Thyroid gland (tissue), 4 donors: ENCODE measurements at regions not wholly inside any gene's neighbourhood (a gene's known extent, or its start where the extent isn't known, plus 50 kb on each side); places are given as distances from the start of the nearest gene placed in this dataset.

Experiments
- DNase-seq, 2 donors: peaks; one replicate each; pipeline ENCODE4 v3.0.0-alpha.2; 2019
- H3K27ac ChIP-seq, 3 donors: fragments of 200-600 bp; sonication (generic); 1 replicate in 2 of 3; 2 replicates in 1 of 3; pipeline ENCODE4 v1.5.1; 2016 to 2019; ENCODE audit warnings: mild to moderate bottlenecking in 1 of 3, moderate library complexity in 1 of 3
- H3K27me3 ChIP-seq: fragments of 200-600 bp; sonication (generic); one replicate; pipeline ENCODE4 v1.5.1; 2019
- H3K36me3 ChIP-seq, 2 donors: fragments of 200-600 bp; sonication (generic); one replicate each; pipeline ENCODE4 v1.5.1; 2016 to 2019
- H3K4me1 ChIP-seq, 2 donors: fragments of 200-600 bp; sonication (generic); one replicate each; pipeline ENCODE4 v1.5.1; 2017 to 2019
- H3K4me3 ChIP-seq, 3 donors: fragments of 200-600 bp; sonication (generic); replicated peaks in 1 of 3; 1 replicate in 2 of 3; 2 replicates in 1 of 3; pipeline ENCODE4 v1.5.1; 2016; ENCODE audit warnings: mild to moderate bottlenecking in 1 of 3
- H3K9me3 ChIP-seq: fragments of 200-600 bp; sonication (generic); one replicate; pipeline ENCODE4 v1.5.1; 2017
- POLR2A ChIP-seq, 2 donors: fragments of 450-650 bp; IDR thresholded peaks; one replicate each; pipeline ENCODE4 v1.6.1; 2017; ENCODE audit warnings: antibody characterized with exemption in 2 of 2, mild to moderate bottlenecking in 2 of 2, moderate library complexity in 1 of 2
- WGBS, 2 donors: methylation state at CpG; one replicate each; pipeline ENCODE4 v1.1.5; 2017; 5-methylcytosine and 5-hydroxymethylcytosine counted together
- intact Hi-C: fragments of 100-400 bp; cut with DNase I; formaldehyde crosslinking; loops from one replicate; pipeline ENCODE4 v1.15.1; 2023
- TF ChIP-seq, protein P1 (sequence below), 6 experiments: fragments of 200-600 bp in 3 of 6; fragments of 450-650 bp in 3 of 6; sonication (generic) in 3 of 6; IDR thresholded peaks; one replicate each; pipeline ENCODE4 v1.5.1; 2016 to 2019; ENCODE audit warnings: antibody characterized with exemption in 6 of 6, mild to moderate bottlenecking in 2 of 6, inconsistent platforms in 1 of 6, moderate library complexity in 1 of 6

DNA sequence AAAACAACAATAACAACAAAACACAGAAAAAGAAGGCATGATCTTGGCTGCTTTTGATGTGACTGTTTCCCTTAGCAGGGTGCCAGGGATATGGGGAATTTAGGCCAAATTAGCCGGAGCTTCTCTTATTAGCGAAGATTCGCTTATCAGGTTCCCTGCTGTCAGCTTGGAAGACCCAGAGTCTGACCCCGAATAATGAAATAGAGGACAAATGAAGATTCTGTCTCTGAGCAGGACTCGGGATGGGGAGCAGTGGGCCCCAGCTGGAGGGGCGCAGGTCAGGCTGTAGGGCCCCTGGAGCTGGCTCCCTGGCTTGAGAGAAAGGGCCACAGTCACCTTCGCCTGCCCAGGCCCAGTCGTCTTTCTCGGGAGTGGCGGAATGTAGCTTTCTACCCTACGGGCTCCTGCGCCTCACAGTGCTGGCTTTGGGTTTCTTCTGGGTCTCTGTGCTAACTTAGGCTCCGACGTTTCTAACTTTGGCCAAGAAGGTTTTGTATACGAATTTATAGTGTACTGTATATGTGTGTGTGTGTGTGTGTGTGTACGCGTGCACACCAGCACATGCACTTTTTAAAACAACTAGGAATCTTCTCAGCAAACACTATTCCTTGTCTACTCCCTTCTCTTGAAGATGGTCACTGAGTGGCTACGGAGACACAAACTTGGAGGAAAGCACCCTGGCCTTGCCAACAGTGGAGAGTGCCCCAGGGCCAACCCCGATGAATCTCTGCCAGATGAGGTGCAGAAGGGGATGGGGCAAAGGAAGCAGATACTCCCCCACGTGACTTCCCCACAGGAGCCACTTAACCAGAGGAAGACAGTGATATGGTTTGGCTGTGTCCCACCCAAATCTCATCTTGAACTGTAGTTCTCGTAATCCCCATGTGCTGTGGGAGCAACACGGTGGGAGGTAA is 195.6 kb upstream of the COPS8 start:
- intact Hi-C loops, result no loop called here
- Histone ChIP-seq H3K4me3 (no peak overlapping the region), H3K4me1 (peaks cover 5 to 20% of the 10 kb centered on the region in 2 donors), H3K27ac (no peak overlapping the region), H3K36me3 (no peaks in the 10 kb centered on the region), H3K9me3 (no peaks in the 10 kb centered on the region), H3K27me3 (no peaks in the 10 kb centered on the region)
- 93 to 95% methylated on average over 21 to 22 of the region's 22 CpGs for whole genome bisulfite sequencing, 2 donors
- no peak for DNase-seq
- no peak for TF ChIP-seq POLR2A (IDR thresholded peaks at IDR 0.05)
- TF ChIP-seq, protein P1, sequence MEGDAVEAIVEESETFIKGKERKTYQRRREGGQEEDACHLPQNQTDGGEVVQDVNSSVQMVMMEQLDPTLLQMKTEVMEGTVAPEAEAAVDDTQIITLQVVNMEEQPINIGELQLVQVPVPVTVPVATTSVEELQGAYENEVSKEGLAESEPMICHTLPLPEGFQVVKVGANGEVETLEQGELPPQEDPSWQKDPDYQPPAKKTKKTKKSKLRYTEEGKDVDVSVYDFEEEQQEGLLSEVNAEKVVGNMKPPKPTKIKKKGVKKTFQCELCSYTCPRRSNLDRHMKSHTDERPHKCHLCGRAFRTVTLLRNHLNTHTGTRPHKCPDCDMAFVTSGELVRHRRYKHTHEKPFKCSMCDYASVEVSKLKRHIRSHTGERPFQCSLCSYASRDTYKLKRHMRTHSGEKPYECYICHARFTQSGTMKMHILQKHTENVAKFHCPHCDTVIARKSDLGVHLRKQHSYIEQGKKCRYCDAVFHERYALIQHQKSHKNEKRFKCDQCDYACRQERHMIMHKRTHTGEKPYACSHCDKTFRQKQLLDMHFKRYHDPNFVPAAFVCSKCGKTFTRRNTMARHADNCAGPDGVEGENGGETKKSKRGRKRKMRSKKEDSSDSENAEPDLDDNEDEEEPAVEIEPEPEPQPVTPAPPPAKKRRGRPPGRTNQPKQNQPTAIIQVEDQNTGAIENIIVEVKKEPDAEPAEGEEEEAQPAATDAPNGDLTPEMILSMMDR (IDR thresholded peaks at IDR 0.05), result no peak

DNA sequence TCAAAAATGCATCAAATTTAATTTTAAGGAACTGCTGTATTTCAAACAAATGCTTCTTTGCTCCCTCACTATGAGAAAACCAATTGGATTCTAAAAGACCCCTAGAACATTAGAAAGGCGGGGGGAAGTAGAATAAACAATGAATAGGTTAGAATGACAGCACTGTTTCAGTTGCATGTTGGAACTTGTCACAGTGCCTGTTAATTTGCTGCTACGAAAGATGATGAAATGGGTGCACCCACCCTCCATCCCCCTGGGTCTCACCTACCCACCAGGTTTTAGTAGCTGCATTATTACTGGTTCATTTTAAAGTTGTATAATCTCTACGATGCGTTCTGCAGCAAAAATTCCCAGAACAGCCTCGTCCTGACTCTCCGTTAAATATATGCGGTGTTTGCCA is 193.0 kb upstream of the COPS8 start:
- no peaks in the 10 kb centered on the region for H3K27me3 ChIP-seq
- no peaks in the 10 kb centered on the region for H3K9me3 ChIP-seq
- H3K36me3 ChIP-seq, result no peaks in the 10 kb centered on the region
- intact Hi-C loops, result no loop called here
- H3K4me3 ChIP-seq, result no peak overlapping the region
- TF ChIP-seq POLR2A (IDR thresholded peaks at IDR 0.05), result no peak
- TF ChIP-seq, protein P1 (IDR thresholded peaks at IDR 0.05), result no peak
- no peak for DNase-seq
- 79 to 93% methylated on average over 7 of the region's 7 CpGs for WGBS, 2 donors
- H3K4me1 ChIP-seq, result peaks cover 2 to 17% of the 10 kb centered on the region in 2 donors
- no peak overlapping the region for H3K27ac ChIP-seq

DNA sequence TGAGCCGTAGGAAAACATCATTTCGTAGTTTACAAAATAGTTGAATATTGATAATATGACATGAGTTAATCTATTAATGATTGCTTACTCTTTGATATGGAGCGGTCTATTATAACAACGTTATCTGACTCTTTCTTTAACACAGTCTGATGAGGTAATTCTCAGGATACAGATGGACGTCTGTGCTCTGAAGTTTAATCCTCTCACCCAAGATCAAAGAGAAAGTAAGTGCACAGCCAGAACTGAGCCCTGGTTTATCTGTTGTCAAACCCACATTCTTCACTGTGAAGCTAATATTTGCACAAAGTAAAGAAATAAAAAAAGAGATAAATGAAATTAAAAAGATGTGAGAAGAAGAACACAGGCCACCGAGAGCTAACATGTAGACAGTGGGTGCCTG is 190.9 kb upstream of the COPS8 start:
- Histone ChIP-seq H3K27me3 (no peaks in the 10 kb centered on the region), H3K4me1 (no peaks in the 10 kb centered on the region), H3K9me3 (no peaks in the 10 kb centered on the region), H3K4me3 (no peak overlapping the region), H3K36me3 (no peaks in the 10 kb centered on the region), H3K27ac (no peak overlapping the region)
- intact Hi-C loops, result no loop called here
- WGBS, 2 donors, result 91 to 92% methylated on average over 6 of the region's 6 CpGs
- no peak for TF ChIP-seq POLR2A (IDR thresholded peaks at IDR 0.05)
- TF ChIP-seq, protein P1 (IDR thresholded peaks at IDR 0.05), result no peak
- DNase-seq, result no peak

DNA sequence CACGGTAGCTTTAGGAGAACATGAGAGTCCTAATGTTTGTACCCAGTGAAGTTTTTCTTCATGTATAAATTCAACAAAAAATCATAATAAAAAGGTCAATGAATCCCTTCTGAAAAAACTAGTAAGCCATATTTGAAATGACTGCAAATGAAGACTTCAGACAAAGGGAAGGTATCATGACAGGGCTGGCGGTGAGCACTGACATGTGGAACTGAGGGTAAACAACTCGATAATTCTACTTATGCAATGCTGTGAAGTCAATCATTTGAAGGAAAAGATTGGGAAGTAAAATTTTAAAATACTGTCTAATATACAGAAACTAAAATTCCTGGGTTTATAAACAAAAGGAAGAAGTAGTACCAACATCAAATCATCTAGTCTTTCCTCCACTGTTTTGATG is 190.2 kb upstream of the COPS8 start:
- Histone ChIP-seq H3K36me3 (no peaks in the 10 kb centered on the region), H3K4me1 (no peaks in the 10 kb centered on the region), H3K4me3 (no peak overlapping the region), H3K27ac (no peak overlapping the region), H3K27me3 (no peaks in the 10 kb centered on the region), H3K9me3 (no peaks in the 10 kb centered on the region)
- DNase-seq, result no peak
- no peak for TF ChIP-seq POLR2A (IDR thresholded peaks at IDR 0.05)
- TF ChIP-seq, protein P1 (IDR thresholded peaks at IDR 0.05), result no peak
- 96% methylated on average over 3 of the region's 3 CpGs for WGBS, 2 donors
- intact Hi-C loops, result no loop called here

DNA sequence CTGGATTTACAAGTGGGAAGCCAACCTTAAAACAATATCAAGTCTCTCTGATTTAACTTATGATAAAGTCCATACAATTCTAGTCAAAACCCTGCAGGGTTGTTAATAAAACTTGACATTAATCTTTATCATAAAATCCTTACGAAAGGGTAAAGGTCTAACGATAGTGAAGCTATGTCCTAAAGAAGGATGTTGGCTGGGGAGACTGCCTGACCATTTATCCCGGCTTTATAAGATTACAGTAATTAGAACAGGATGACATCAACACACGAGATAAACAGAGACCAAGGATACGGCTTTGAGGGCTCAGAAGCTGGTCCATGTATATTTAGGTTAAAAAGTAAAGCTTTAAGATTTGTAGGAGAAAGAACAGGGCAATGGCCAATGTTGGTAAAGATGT is 189.0 kb upstream of the COPS8 start:
- Histone ChIP-seq H3K4me3 (no peak overlapping the region), H3K36me3 (no peaks in the 10 kb centered on the region), H3K27me3 (no peaks in the 10 kb centered on the region), H3K9me3 (no peaks in the 10 kb centered on the region), H3K27ac (no peak overlapping the region), H3K4me1 (no peaks in the 10 kb centered on the region)
- TF ChIP-seq, protein P1 (IDR thresholded peaks at IDR 0.05), result no peak
- TF ChIP-seq POLR2A (IDR thresholded peaks at IDR 0.05), result no peak
- 82 to 84% methylated on average over 5 of the region's 5 CpGs for WGBS, 2 donors
- DNase-seq, result no peak
- intact Hi-C loops, result no loop called here
